ENCODE measurements at regions not wholly inside any gene's neighbourhood (a gene's known extent, or its start where the extent isn't known, plus 50 kb on each side); places are given as distances from the start of the nearest gene placed in this dataset.

- TF ChIP-seq EP300 (IDR thresholded peaks at IDR 0.05; ENCODE audit: borderline replicate concordance in 1 of 2, low read depth in 2 of 2, low read length in 2 of 2): no peak
These were observed 122.5 kb downstream of the C1GALT1 start (continued) for GRCh38 chr7:7304705-7305450.

All from H1 (cell line).